Spleen (tissue), 11 donors: ENCODE measurements at regions not wholly inside any gene's neighbourhood (a gene's known extent, or its start where the extent isn't known, plus 50 kb on each side); places are given as distances from the start of the nearest gene placed in this dataset.

Experiments
- DNase-seq: peaks from one replicate; pipeline ENCODE4 v3.0.0-alpha.2; 2020
- H3K27ac ChIP-seq, 8 donors: fragments of 200-600 bp; sonication (generic) in 7 of 8; 1 replicate in 4 of 8; 2 replicates in 4 of 8; pipeline versions ENCODE4 v1.5.0 to v1.8.0; 2016 to 2021; ENCODE audit warnings: inconsistent platforms in 4 of 8, mild to moderate bottlenecking in 4 of 8, moderate library complexity in 1 of 8
- H3K27me3 ChIP-seq, 7 donors: fragments of 200-600 bp; sonication (generic) in 6 of 7; replicated peaks in 1 of 7; 1 replicate in 4 of 7; 2 replicates in 3 of 7; pipeline versions ENCODE4 v1.5.0 to v1.8.0; 2016 to 2021; ENCODE audit warnings: inconsistent platforms in 3 of 7, mild to moderate bottlenecking in 1 of 7
- H3K36me3 ChIP-seq, 6 donors: fragments of 200-600 bp; sonication (generic) in 5 of 6; 1 replicate in 4 of 6; 2 replicates in 2 of 6; pipeline versions ENCODE4 v1.5.0 to v1.8.0; 2016 to 2021; ENCODE audit warnings: inconsistent platforms in 2 of 6
- H3K4me1 ChIP-seq, 6 donors: fragments of 200-600 bp; sonication (generic) in 5 of 6; 1 replicate in 3 of 6; 2 replicates in 3 of 6; pipeline versions ENCODE4 v1.5.0 to v1.8.0; 2016 to 2021; ENCODE audit warnings: inconsistent platforms in 3 of 6
- H3K4me3 ChIP-seq, 8 donors: fragments of 200-600 bp; sonication (generic) in 7 of 8; 1 replicate in 4 of 8; 2 replicates in 4 of 8; pipeline versions ENCODE4 v1.5.0 to v1.8.0; 2016 to 2021; ENCODE audit warnings: inconsistent platforms in 4 of 8, mild to moderate bottlenecking in 4 of 8, moderate library complexity in 2 of 8
- H3K9me3 ChIP-seq, 8 donors: fragments of 200-600 bp; sonication (generic) in 7 of 8; 1 replicate in 4 of 8; 2 replicates in 4 of 8; pipeline versions ENCODE4 v1.5.0 to v1.8.0; 2016 to 2021; ENCODE audit warnings: inconsistent platforms in 4 of 8
- CTCF ChIP-seq, 11 experiments: fragments of 200-600 bp in 7 of 11; fragments of 450-650 bp in 4 of 11; sonication (generic) in 4 of 11; IDR thresholded peaks in 8 of 11; conservative IDR thresholded peaks in 3 of 11; 1 replicate in 7 of 11; 2 replicates in 4 of 11; pipeline versions ENCODE4 v1.4.0 to v1.8.0; 2016 to 2021; ENCODE audit warnings: antibody characterized with exemption in 11 of 11, inconsistent platforms in 4 of 11, mild to moderate bottlenecking in 1 of 11
- POLR2A ChIP-seq, 3 donors: fragments of 450-650 bp; IDR thresholded peaks; one replicate each; pipeline ENCODE4 v1.5.1; 2017; ENCODE audit warnings: antibody characterized with exemption in 3 of 3, mild to moderate bottlenecking in 1 of 3
- POLR2AphosphoS5 ChIP-seq, 3 donors: sonication (generic); formaldehyde crosslinking; IDR thresholded peaks; one replicate each; pipeline ENCODE4 v1.5.1; 2017; ENCODE audit warnings: antibody characterized with exemption in 3 of 3
- WGBS, 5 donors: extraction: QIAGEN DNeasy Blood & Tissue Kit in 3 of 5; methylation state at CpG; one replicate each; pipeline versions ENCODE4 v1.1.5 to v1.1.7; 2013 to 2018; 5-methylcytosine and 5-hydroxymethylcytosine counted together
- intact Hi-C: fragments of 100-400 bp; cut with DNase I; formaldehyde crosslinking; loops from one replicate; pipeline ENCODE4 v1.15.0; 2023; ENCODE audit warnings: low total_unique reads
- donor health status: healthy with polysubstance abuse.
- donor health status: DM: no; HTN: no; CAD: no; lungs with moderate emphysema.
- donor health status: DM: no; HTN: no; CAD: no.
- donor health status: Bipolar disorder and iron deficiency.
- donor health status: healthy.
- donor health status: DM: no; HTN: no; CAD: no.
- donor health status: DM: yes; HTN: yes; CAD: no.

- 64 to 83% (median 76%) methylated on average over 2 of the region's 2 CpGs for WGBS, 5 donors
- intact Hi-C loops: no loop called here
- Histone ChIP-seq H3K4me1 (no peaks in the 10 kb centered on the region), H3K27ac (no peak overlapping the region), H3K36me3 (no peaks in the 10 kb centered on the region), H3K27me3 (peaks cover 0 to 25% (median 0%) of the 10 kb centered on the region in 7 donors), H3K9me3 (no peaks in the 10 kb centered on the region), H3K4me3 (no peak overlapping the region)
- TF ChIP-seq CTCF (IDR thresholded peaks at IDR 0.05 in 8 of 11, conservative IDR thresholded peaks at IDR 0.05 in 3 of 11) (no peak), POLR2A (IDR thresholded peaks at IDR 0.05) (no peak), POLR2AphosphoS5 (IDR thresholded peaks at IDR 0.05) (no peak)
- DNase-seq: no peak
Measured at GRCh38 chr12:105955976-105956375, 182.8 kb downstream of the NUAK1 start.

- Histone ChIP-seq H3K4me3 (no peak overlapping the region), H3K9me3 (no peaks in the 10 kb centered on the region), H3K4me1 (no peaks in the 10 kb centered on the region), H3K27me3 (peaks cover 0 to 28% (median 0%) of the 10 kb centered on the region in 7 donors), H3K36me3 (no peaks in the 10 kb centered on the region), H3K27ac (no peak overlapping the region)
- no peak for TF ChIP-seq CTCF (IDR thresholded peaks at IDR 0.05 in 8 of 11, conservative IDR thresholded peaks at IDR 0.05 in 3 of 11)
- TF ChIP-seq POLR2A (IDR thresholded peaks at IDR 0.05): no peak
- no peak for TF ChIP-seq POLR2AphosphoS5 (IDR thresholded peaks at IDR 0.05)
- DNase-seq: no peak
- 61 to 68% (median 66%) methylated on average over 2 of the region's 2 CpGs for WGBS, 5 donors
- intact Hi-C loops: no loop called here
Measured at GRCh38 chr12:105956662-105957457, 181.9 kb downstream of the NUAK1 start.

- no peak for DNase-seq
- Histone ChIP-seq H3K36me3 (no peaks in the 10 kb centered on the region), H3K4me3 (no peak overlapping the region), H3K27me3 (peaks cover 0 to 29% (median 0%) of the 10 kb centered on the region in 7 donors), H3K9me3 (no peaks in the 10 kb centered on the region), H3K4me1 (no peaks in the 10 kb centered on the region), H3K27ac (no peak overlapping the region)
- intact Hi-C loops: no loop called here
- TF ChIP-seq CTCF (IDR thresholded peaks at IDR 0.05 in 8 of 11, conservative IDR thresholded peaks at IDR 0.05 in 3 of 11) (no peak), POLR2AphosphoS5 (IDR thresholded peaks at IDR 0.05) (no peak), POLR2A (IDR thresholded peaks at IDR 0.05) (no peak)
- WGBS, 5 donors: 45 to 57% (median 51%) methylated on average over 3 of the region's 3 CpGs
Measured at GRCh38 chr12:105960319-105961083, 178.3 kb downstream of the NUAK1 start.
